ENCODE measurements at regions not wholly inside any gene's neighbourhood (a gene's known extent, or its start where the extent isn't known, plus 50 kb on each side); places are given as distances from the start of the nearest gene placed in this dataset.

DNA sequence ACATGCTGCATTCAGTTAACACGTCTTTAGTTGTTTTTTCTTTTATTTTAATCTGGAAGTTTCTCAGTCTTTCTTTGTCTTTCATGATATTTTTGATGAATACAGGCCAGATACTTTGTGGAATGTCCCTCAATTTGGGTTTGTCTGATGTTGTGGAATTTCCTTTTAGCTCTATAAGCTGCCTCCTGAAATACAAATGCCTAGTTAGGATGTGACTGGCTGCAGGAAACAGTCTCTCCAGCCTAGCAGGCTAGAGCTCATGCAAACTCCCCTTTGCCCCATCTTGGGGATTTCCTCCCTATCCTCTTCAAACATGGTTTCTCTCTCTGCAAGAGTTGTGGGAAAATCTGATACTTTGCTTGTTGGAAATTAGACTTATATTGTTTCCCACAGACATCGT is 89.3 kb upstream of the JAG1 start:
- no peak for DNase-seq (ENCODE audit: low spot score)
- intact Hi-C loops (cut with DNase I) = no loop called here

DNA sequence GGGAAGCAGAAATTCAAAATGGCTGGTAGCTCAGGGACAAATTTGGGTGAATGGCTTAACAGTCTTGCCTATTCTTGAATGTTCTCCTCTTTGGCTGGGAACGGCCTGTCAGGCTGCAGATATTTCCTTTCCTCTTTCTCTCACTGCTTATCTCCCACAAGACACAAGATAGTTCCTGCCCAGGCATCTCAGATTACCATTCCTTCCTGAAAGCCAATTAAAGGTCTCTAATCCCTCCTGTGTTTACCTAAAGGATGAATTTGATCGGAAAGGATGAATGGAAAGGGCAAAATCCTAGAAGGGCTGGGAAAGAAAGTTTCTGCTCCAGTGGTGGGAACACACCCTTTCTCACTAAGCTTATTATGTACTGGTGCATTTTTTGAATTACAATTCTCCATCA is 95.9 kb upstream of the JAG1 start:
- no peak for DNase-seq (ENCODE audit: low spot score)
- intact Hi-C loops (cut with DNase I) = no loop called here

DNA sequence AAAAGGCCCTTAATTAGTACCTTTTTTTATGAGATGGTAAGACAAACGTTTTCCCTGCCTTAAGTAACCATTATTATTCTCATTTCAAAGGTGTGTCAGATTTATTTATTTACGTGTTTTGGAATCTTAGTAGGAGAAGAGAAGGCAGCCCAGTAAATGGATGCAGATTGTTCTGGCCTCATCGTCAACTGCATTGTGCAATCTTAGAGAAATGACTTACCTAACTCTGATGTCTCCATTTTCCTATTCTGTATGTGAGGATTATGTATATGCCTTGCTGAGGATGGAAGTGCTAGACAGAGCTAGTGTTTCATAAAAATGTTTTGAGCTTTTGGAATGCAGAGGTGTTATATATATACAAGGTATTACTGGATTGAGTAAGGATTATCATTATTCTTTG is 97.0 kb upstream of the JAG1 start:
- DNase-seq (ENCODE audit: low spot score) = no peak
- intact Hi-C loops (cut with DNase I) = no loop called here

DNA sequence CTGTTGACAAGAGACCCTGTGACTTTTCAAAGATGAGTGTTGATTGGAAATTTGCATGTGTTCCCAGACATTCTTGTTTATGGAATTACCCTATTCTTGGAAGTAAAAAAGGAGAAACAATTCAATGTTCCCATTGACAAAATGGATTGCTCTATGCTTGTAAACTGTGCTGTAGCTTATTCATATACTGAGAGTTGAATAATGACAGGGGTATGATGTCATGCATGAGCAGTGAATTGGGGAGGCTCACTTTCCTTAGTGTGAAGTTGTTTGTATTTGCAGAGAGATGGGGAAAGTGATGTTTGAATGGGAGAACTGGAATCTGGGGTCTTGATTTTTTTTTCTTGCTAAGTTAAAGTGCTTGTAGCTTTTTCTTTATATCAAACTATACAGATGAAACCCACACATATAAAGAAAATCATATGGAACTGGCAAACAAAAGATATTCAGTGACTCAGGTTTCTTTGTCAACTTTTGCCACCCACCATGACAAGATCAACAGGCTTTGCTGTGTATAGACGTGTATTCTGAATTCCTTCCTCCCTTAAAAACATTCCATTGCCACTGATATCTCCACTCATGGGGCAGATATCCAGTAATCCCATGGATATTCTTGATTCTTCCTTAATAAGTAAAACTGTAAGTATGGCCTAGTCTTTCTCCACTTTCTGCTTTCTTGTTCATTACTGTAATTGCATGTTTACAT is 97.8 kb upstream of the JAG1 start:
- DNase-seq (ENCODE audit: low spot score) = no peak
- intact Hi-C loops (cut with DNase I) = no loop called here

DNA sequence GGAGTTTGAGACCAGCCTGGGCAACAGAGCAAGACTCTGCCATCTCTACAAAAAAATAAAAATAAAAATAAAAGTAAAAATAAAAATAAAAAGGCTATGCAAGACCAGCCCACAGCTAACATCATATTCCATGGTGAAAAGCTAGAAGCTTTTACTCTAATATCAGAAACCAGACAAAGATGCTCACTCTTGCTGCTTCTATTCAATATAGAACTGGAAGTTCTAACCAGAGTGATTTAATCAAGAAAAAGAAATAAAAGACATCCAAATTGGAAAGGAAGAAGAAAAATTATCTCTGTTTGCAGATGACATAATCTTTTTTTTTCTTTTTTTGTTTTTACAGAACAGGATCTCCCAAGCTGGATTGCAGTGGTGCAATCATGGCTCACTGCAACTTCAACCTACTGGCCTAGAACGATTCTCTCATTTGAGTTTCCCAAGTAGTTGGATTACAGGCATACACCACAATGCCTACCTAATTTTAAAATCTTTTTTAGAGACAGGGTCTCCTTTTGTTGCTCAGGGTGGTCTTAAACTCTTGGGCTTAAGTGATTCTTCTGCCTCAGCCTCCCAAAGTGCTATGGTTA is 100.7 kb upstream of the JAG1 start:
- intact Hi-C loops (cut with DNase I) = no loop called here
- DNase-seq (ENCODE audit: low spot score) = no peak

DNA sequence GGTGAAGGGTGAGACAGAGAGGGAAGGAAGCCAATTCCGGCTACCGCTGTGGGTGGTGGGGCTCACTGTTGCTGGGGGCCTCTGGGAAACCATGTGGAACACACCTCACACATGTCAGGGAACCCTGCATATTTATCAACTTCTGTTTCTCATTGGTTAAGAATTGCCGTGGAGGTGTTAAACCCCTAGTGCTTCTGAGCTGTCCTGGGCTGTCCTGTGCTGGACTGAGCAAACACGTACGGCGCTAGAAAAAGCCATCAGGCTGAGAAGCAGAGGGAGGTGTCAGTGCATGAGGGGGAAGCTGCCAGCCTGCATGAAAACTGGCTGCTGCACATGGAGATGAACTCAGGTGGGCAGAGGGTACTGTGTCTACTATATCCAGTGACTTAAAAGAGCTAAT is 103.9 kb upstream of the JAG1 start:
- DNase-seq (ENCODE audit: low spot score) = no peak
- intact Hi-C loops (cut with DNase I) = loop anchor here (5.0 kb wide), 1 partner anchor 55 kb away; no protein-coding TSS in a partner anchor

DNA sequence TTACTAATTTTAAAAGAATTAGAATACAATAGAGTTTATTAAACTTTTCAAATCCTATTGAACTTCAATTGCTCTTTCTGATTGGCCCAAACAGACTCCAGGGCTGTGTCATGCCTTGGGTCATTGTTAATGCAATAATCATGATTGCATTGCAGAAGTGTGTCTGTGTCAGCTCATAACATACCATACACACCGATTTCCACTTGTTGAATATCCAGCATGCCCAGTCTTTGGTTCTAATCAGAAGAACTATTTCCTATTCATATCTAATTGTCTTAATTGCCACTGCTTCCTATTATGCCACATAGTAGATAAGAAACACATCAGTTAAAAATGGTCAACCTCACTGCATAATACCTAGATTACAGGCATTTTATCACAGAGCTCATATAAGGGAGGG is 106.1 kb upstream of the JAG1 start:
- no peak for DNase-seq (ENCODE audit: low spot score)
- intact Hi-C loops (cut with DNase I) = loop anchor here (5.0 kb wide), 1 partner anchor 58 kb away; no protein-coding TSS in a partner anchor

DNA sequence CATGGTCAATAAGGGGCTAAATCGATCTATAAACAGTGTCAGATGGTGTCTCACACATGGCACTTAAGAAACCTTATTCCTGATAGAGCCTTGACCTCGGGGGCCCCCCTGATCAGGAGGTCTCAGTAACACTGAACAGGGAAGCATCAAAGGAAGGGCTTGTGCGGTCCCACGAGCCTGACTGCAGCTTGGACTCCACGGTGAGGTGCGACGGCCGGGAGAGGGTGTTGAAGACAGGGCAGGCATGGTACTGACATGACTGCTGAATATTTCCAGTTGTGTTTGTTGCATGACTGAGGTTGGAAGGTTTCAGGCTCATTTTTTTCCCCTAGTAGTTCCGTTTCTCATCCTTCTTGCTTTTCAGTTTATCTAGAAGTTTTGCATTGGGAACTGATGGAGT is 107.1 kb upstream of the JAG1 start:
- intact Hi-C loops (cut with DNase I) = no loop called here
- DNase-seq (ENCODE audit: low spot score) = no peak

DNA sequence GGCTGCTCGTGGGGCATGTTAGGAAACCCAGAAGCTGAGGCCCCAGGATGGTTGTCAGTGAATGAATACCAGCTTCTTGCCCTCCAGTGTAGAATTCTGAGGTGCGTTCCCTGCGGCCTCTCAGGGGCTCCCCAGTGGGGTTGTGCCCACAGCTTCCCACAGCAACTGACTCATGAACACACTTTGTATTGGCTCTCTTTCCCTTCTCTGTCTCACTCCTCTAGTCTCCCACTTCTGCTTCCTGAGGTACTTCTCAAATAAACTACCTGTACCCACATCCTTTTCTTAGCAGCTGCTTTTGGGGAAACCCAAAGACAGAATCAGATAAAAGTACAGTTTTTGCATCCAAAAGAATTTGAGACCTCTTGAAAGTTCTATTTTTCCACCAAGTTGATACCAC is 107.7 kb upstream of the JAG1 start:
- intact Hi-C loops (cut with DNase I) = no loop called here
- DNase-seq (ENCODE audit: low spot score) = no peak

DNA sequence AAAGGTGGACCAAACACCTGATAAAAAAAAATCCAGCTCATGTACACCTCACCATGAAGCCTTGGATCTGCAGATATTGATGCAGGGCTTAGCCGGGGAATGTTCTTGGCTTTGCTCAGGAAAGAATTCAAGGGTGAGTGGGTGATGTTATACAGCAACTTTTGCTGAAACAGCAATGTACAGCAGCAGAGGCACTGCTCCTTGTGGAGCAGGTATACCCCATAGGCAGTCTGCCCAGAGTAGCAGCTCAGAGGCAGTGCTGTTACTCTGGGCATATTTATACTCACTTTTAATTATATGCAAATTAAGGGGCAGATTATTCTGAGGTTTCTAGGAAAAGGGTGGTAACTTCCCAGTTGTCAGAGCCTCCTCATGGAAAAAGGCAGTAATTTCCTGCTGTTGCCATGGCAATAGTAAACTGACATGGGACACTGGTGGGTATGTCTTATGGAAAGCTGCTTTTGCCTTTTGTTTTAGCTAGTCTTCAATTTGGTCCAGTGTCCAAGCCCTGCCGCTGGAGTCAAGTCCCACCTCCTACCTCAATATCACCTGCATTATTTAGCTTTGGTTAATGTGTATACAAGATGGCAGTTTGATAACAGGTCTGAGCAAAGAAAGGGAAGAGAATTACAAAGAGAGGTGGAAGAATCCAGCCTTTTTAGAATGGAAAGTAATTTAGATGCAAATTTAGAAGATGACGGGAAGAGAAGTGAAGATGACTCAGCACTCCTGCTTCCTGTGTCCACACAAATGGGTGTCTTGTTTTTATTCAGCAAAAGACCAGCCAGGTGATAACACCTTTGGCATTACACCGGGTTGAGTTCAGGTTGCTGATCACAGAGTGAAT is 110.1 kb upstream of the JAG1 start:
- intact Hi-C loops (cut with DNase I) = no loop called here
- DNase-seq (ENCODE audit: low spot score) = no peak

DNA sequence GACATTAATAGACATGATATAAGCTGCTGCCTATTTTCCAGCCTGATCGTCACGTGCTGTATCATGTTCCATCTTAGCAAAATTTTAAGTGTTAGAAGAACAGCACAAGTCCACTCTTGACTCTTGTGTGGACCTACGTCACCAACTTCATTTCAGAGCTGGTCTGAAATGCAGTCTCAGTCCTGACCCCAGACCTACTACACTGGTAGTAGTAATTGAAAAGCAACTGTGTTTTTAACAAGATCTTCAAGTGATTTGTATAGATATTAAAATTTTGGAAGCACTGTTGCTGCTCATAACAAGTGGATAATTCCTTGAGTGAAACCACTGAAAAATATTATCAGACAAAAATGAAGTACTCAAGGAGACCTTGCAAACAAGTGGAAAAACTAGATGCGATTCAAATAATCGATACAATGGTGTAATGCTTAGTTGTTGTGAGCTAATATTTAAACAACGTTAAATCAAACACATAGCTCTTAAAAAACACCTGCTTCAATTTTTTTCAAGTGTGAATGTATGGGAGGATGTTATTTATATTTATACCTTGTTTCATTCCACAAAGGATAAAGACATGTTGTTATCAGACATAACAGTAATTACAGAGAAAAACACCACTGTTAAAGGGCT is 110.9 kb upstream of the JAG1 start:
- intact Hi-C loops (cut with DNase I) = no loop called here
- DNase-seq (ENCODE audit: low spot score) = no peak

DNA sequence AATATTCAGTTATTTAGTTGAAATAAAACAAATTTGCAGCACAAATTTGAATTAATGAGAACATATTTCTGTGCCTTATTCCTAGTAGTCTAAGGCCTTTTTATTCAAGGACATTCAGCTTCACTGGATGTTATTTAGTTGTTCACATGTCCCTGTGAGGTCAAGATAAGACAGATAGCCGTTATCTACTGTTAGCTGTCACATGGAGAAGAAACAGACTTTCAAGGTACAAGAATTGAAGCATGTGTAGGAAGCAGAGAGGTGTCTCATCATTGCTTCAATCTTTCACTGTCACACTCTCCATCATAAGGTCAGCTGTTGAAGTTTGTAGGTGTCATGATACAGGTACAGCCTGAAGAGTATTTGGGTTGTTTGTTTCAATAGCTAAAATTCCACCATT is 112.9 kb upstream of the JAG1 start:
- intact Hi-C loops (cut with DNase I) = no loop called here
- DNase-seq (ENCODE audit: low spot score) = no peak

DNA sequence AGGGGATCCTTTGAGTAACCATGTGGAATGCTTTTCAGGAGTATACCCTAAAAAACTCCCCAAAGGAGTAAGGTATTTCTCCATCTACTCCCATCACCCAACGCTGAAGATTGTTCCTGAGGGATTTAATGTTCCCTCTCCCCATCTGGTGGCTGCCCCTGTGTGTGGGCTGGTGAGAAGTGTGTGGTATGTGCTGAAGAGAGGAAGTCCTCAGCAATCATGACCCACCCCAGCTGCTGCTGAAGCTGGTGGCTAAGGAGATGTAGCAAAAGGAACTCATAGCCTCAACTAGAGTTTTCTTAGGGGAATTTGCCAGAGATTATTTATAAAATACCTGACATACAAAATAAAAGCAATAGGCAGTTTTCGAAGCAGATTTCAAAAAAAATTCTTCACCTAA is 114.3 kb upstream of the JAG1 start:
- intact Hi-C loops (cut with DNase I) = no loop called here
- DNase-seq (ENCODE audit: low spot score) = no peak

DNA sequence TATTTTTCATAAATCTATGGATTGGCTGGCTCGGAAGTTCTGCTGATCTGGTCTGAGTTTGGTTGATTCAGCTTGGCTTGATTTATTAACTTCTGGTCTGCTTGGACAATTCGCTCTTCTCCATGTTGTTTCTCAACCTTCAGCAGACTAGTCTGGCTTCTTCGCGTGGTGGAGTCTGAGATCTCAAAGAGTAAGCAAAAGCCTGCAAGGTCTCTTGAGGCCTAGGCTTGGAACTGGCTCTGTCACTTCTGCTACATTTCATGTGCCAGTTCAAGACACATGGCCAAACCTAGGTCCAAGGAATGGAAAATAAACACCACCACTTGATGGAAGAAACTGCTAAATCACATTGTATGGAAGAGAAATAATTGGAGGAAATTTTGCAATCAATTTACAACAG is 115.1 kb upstream of the JAG1 start:
- DNase-seq (ENCODE audit: low spot score) = no peak
- intact Hi-C loops (cut with DNase I) = no loop called here

DNA sequence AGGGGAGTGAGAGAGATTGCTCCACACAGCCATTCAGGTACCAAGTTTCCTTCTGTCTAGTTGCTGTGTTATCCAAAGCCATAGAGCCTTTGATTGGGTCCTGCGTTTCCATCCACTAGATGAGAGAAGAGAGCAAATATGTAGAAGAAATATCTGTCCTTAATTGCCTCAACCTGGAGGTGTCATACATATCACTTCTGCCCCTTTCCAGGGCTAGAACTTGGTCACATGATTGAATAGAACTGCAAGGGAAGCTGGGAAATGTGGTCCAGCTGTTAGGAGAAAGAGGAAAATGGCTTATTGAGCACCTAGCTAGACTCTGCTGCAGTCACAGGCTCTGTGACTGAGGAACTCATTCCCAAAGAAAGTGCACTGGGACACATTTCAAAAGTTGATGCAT is 115.6 kb upstream of the JAG1 start:
- no peak for DNase-seq (ENCODE audit: low spot score)
- intact Hi-C loops (cut with DNase I) = no loop called here

DNA sequence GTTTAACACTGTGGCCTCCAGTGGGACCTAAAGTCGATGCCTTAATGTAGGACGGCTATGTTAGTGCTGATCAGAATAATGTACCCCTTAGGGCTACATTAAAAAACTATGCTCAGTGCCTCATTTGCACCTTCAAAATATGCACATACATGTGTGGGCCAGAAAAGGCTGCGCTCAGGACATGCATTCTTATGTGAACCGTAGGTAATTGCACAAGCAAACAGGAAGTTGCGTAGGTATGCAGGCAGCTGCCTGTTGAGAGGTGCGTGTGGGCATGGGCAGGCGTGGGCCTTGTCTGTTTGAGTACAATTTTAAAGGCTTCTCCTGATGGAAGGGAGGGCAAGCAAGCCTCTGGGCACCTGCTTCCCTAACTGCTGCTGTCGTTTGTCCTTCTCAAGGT is 116.2 kb upstream of the JAG1 start:
- DNase-seq (ENCODE audit: low spot score) = no peak
- intact Hi-C loops (cut with DNase I) = no loop called here

DNA sequence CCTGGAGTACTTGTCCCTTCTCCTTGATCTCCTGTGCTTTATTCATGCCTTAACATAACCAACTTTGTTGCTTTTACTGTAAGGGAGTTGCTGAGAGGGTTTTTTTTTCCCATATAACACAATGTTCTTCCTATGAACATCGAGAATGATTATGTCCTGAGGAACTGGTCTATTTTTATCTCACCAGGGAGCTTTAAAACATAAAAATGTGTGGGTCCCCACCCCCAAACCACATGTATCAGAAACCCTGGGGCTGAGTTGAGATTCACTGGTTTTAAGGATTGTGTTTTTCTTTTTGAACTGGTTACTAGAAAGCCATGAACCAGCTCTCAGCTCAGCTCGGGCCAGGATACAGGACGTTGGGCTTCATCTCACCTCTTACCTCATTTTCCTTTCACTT is 118.5 kb upstream of the JAG1 start:
- intact Hi-C loops (cut with DNase I) = no loop called here
- no peak for DNase-seq (ENCODE audit: low spot score)

DNA sequence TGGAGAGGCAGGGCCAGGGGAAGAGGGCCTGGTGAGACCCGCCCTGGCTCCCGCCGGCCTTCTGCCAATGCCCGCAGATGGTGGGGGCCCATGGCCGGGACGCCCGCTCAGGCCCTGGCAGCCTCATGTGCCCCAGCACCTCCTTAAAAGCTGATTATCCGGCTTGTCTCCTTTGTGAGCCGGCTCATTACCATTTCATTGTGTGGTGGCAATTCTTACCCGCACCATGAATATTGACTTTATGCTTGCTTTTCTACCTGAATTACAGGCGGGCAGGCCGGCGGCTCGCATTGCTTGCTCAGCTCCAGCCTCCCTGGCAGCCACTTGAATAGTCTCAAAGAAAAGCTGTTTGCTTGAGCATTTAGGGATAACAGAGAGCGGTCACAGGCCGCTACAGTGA is 120.0 kb upstream of the JAG1 start:
- no peak for DNase-seq (ENCODE audit: low spot score)
- intact Hi-C loops (cut with DNase I) = no loop called here

DNA sequence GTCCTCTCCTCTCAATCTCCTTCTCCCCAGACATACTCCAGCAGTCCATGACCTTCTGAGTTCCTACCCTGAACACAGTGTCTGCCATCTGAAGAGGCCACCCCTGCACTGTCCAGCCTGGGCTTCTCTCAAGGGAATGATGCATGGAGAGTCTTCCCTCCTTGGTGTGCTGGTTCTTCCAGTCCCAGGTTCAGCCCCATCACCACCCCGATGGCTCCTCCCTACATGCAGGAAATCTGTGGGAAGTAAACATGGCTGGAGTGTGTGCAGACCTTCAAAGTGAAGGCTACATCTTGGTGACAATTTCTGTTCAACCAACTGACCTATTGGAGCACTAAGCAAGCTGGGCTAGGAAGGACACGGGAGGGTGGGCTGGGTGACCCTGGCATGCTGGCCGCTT is 121.0 kb upstream of the JAG1 start:
- intact Hi-C loops (cut with DNase I) = no loop called here
- no peak for DNase-seq (ENCODE audit: low spot score)

DNA sequence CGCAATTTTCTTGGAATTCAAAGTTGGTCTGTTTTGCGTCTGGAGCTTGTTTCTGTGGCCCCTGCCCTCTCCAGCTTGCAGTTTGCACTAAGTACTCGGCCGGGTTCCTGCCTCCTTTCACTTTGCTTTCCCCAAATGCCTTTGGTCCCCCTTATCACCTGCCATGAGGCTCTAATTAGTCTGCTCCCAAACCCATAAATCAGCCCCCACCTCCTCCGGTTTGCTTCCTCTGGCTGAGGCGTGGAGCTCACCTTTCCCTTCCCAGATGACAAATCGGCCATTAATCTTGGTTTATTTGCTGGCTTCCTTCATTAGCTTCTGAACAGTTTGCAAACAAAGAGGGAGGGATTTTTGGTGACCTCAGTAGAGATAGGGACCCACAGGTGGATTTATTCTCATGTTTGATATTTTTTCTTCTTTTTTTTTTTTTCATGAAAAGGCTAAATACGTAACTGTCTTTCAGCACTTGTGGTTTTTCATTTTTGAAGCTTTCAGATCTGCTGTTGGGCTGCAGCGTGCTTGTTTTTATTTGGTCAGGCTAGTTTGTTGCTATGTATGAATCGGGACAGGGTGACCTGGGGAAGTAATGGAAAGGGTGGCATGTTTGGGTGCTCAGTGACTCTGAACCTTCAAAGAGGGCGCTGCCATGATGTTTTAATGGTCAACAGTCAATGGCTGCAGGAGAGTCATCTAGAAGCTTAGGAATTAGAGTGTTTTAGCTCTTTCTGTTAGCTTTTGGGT is 121.7 kb upstream of the JAG1 start:
- DNase-seq (ENCODE audit: low spot score) = no peak
- intact Hi-C loops (cut with DNase I) = no loop called here

All from cardiac septum (tissue), 1 donor.